ENCODE measurements at regions not wholly inside any gene's neighbourhood (a gene's known extent, or its start where the extent isn't known, plus 50 kb on each side); places are given as distances from the start of the nearest gene placed in this dataset.

DNA sequence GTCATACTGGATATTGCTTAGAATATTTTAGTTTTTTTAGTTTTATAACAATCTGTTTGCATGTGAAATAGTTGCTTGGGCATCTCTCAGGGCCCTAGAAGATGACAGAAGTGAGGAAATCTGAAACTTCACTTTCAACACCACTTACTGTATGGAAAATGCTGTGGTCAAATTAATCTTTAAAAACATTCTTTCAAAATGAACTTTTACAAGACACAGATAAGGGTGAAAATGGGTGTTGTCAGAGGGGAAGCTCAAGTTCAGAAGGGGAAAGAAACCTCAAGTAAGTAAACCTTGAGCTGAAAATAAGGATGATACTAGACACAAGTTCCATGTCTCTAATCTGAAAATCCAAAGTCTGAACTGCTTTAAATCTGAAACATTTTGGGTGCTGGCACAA, 1840.1 kb upstream of the RAG2 start:
- TF ChIP-seq ZNF10 (CRISPR knock-in tag; IDR thresholded peaks at IDR 0.05; ENCODE audit: borderline replicate concordance, low read depth) (no peak), POLR2A (IDR thresholded peaks at IDR 0.05; ENCODE audit: insufficient read depth in 1 of 2, low read depth in 2 of 2, low read length in 2 of 2) (no peak), ZBTB7A (CRISPR knock-in tag; IDR thresholded peaks at IDR 0.05) (no peak), ZNF883 (CRISPR knock-in tag; IDR thresholded peaks at IDR 0.05; ENCODE audit: not compliant biosample characterization) (no peak), ZNF264 (CRISPR knock-in tag; IDR thresholded peaks at IDR 0.05) (no peak), NFRKB (IDR thresholded peaks at IDR 0.05) (no peak)
- TF ChIP-seq, protein P1, sequence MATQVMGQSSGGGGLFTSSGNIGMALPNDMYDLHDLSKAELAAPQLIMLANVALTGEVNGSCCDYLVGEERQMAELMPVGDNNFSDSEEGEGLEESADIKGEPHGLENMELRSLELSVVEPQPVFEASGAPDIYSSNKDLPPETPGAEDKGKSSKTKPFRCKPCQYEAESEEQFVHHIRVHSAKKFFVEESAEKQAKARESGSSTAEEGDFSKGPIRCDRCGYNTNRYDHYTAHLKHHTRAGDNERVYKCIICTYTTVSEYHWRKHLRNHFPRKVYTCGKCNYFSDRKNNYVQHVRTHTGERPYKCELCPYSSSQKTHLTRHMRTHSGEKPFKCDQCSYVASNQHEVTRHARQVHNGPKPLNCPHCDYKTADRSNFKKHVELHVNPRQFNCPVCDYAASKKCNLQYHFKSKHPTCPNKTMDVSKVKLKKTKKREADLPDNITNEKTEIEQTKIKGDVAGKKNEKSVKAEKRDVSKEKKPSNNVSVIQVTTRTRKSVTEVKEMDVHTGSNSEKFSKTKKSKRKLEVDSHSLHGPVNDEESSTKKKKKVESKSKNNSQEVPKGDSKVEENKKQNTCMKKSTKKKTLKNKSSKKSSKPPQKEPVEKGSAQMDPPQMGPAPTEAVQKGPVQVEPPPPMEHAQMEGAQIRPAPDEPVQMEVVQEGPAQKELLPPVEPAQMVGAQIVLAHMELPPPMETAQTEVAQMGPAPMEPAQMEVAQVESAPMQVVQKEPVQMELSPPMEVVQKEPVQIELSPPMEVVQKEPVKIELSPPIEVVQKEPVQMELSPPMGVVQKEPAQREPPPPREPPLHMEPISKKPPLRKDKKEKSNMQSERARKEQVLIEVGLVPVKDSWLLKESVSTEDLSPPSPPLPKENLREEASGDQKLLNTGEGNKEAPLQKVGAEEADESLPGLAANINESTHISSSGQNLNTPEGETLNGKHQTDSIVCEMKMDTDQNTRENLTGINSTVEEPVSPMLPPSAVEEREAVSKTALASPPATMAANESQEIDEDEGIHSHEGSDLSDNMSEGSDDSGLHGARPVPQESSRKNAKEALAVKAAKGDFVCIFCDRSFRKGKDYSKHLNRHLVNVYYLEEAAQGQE (IDR thresholded peaks at IDR 0.05; ENCODE audit: borderline replicate concordance in 1 of 2, low read depth in 1 of 2, low read length in 2 of 2) = no peak

Data from HepG2 (cell line).